Uterus (tissue), 2 donors: ENCODE measurements at regions not wholly inside any gene's neighbourhood (a gene's known extent, or its start where the extent isn't known, plus 50 kb on each side); places are given as distances from the start of the nearest gene placed in this dataset.

Source experiments
- CTCF ChIP-seq, 4 experiments: fragments of 200-600 bp in 2 of 4; fragments of 450-650 bp in 2 of 4; sonication (generic) in 2 of 4; IDR thresholded peaks; one replicate each; pipeline ENCODE4 v1.5.1; 2016 to 2019; ENCODE audit warnings: antibody characterized with exemption in 4 of 4, mild to moderate bottlenecking in 2 of 4, moderate library complexity in 1 of 4
- POLR2A ChIP-seq, 2 donors: fragments of 450-650 bp; IDR thresholded peaks; one replicate each; pipeline ENCODE4 v1.6.1; 2016; ENCODE audit warnings: antibody characterized with exemption in 2 of 2, mild to moderate bottlenecking in 1 of 2, moderate library complexity in 1 of 2

GRCh38 chr13:75088915-75089314 lies 393.1 kb downstream of the TBC1D4 start:
- no peak for TF ChIP-seq CTCF (IDR thresholded peaks at IDR 0.05)
- no peak for TF ChIP-seq POLR2A (IDR thresholded peaks at IDR 0.05)
